Stomach (tissue), 8 donors: ENCODE measurements at regions not wholly inside any gene's neighbourhood (a gene's known extent, or its start where the extent isn't known, plus 50 kb on each side); places are given as distances from the start of the nearest gene placed in this dataset.
"Not testable (repeated sequence)": the region's sequence is repeated elsewhere in the genome, so short reads cannot be mapped to it uniquely, and the experiment has no call there.

Experiments used
- DNase-seq, 2 donors: peaks; one replicate each; pipeline versions ENCODE4 v3.0.0 to v3.0.0-alpha.2; 2013 to 2019
- H3K27ac ChIP-seq, 5 donors: fragments of 200-600 bp in 4 of 5; sonication (generic) in 4 of 5; one replicate each; pipeline ENCODE4 v1.5.1; 2013 to 2019; ENCODE audit warnings: mild to moderate bottlenecking in 1 of 5, moderate library complexity in 1 of 5
- H3K27me3 ChIP-seq, 3 donors: fragments of 200-600 bp; sonication (generic); one replicate each; pipeline ENCODE4 v1.5.1; 2017 to 2019; ENCODE audit warnings: mixed run types in 1 of 3
- H3K36me3 ChIP-seq, 4 donors: fragments of 200-600 bp; sonication (generic); 1 replicate in 3 of 4; 2 replicates in 1 of 4; pipeline ENCODE4 v1.5.1; 2016 to 2019
- H3K4me1 ChIP-seq, 4 donors: fragments of 200-600 bp; sonication (generic); one replicate each; pipeline ENCODE4 v1.5.1; 2016 to 2019
- H3K4me3 ChIP-seq, 4 donors: fragments of 200-600 bp; sonication (generic) in 3 of 4; one replicate each; pipeline ENCODE4 v1.5.1; 2016 to 2019; ENCODE audit warnings: mild to moderate bottlenecking in 1 of 4
- H3K9me3 ChIP-seq, 4 donors: fragments of 200-600 bp; sonication (generic); one replicate each; pipeline ENCODE4 v1.5.1; 2016 to 2019
- CTCF ChIP-seq, 7 experiments: fragments of 450-650 bp in 4 of 7; fragments of 200-600 bp in 3 of 7; sonication (generic) in 3 of 7; IDR thresholded peaks; one replicate each; pipeline ENCODE4 v1.5.1; 2016 to 2019; ENCODE audit warnings: antibody characterized with exemption in 7 of 7, control low read depth in 2 of 7, mild to moderate bottlenecking in 1 of 7
- EP300 ChIP-seq: sonication (generic); formaldehyde crosslinking; IDR thresholded peaks from one replicate; pipeline ENCODE4 v1.6.1; 2017; ENCODE audit warnings: antibody characterized with exemption
- POLR2A ChIP-seq, 4 donors: fragments of 450-650 bp; IDR thresholded peaks; one replicate each; pipeline ENCODE4 v1.6.1; 2016; ENCODE audit warnings: antibody characterized with exemption in 4 of 4, control low read depth in 2 of 4, mild to moderate bottlenecking in 1 of 4, moderate library complexity in 1 of 4
- POLR2AphosphoS5 ChIP-seq, 3 donors: sonication (generic); formaldehyde crosslinking; IDR thresholded peaks; one replicate each; pipeline ENCODE4 v1.6.1; 2016; ENCODE audit warnings: antibody characterized with exemption in 3 of 3
- WGBS, 5 donors: extraction: QIAGEN DNeasy Blood & Tissue Kit in 3 of 5; methylation state at CpG; one replicate each; pipeline versions ENCODE4 v1.1.5 to v1.1.7; 2013 to 2018; 5-methylcytosine and 5-hydroxymethylcytosine counted together
- intact Hi-C: fragments of 100-400 bp; cut with DNase I; formaldehyde crosslinking; loops from one replicate; pipeline ENCODE4 v1.15.1; 2023; ENCODE audit warnings: low total_unique reads
- donor health status: healthy with polysubstance abuse.
- donor health status: Bipolar disorder and iron deficiency.
- donor health status: healthy.

GRCh38 chr13:80877944-80878241 is 537.0 kb upstream of the SPRY2 start:
- H3K4me3 ChIP-seq = no peak overlapping the region
- H3K36me3 ChIP-seq = no peaks in the 10 kb centered on the region
- peaks cover 0 to 3% (median 0%) of the 10 kb centered on the region in 4 donors for H3K4me1 ChIP-seq
- H3K27ac ChIP-seq = no peak overlapping the region
- no peak for TF ChIP-seq CTCF (IDR thresholded peaks at IDR 0.05)
- TF ChIP-seq POLR2A (IDR thresholded peaks at IDR 0.05) = no peak
- TF ChIP-seq EP300 = no peak
- no peak for TF ChIP-seq POLR2AphosphoS5 (IDR thresholded peaks at IDR 0.05)
- no peak for DNase-seq
- H3K9me3 ChIP-seq = no peaks in the 10 kb centered on the region
- intact Hi-C loops = no loop called here
- H3K27me3 ChIP-seq = no peaks in the 10 kb centered on the region

GRCh38 chr13:80877209-80877943 is 536.5 kb upstream of the SPRY2 start:
- Histone ChIP-seq H3K4me3 (no peak overlapping the region), H3K36me3 (no peaks in the 10 kb centered on the region), H3K27ac (no peak overlapping the region), H3K27me3 (no peaks in the 10 kb centered on the region), H3K9me3 (no peaks in the 10 kb centered on the region), H3K4me1 (peaks cover 0 to 3% (median 0%) of the 10 kb centered on the region in 4 donors)
- TF ChIP-seq POLR2A (IDR thresholded peaks at IDR 0.05) (no peak), POLR2AphosphoS5 (IDR thresholded peaks at IDR 0.05) (no peak), EP300 (no peak), CTCF (IDR thresholded peaks at IDR 0.05) (no peak)
- intact Hi-C loops = no loop called here
- WGBS, 5 donors = 53 to 65% (median 56%) methylated on average over 3 of the region's 3 CpGs
- no peak for DNase-seq

GRCh38 chr13:80873589-80873988 is 532.7 kb upstream of the SPRY2 start:
- no peaks in the 10 kb centered on the region for H3K4me1 ChIP-seq
- H3K27ac ChIP-seq = no peak overlapping the region
- no peak for TF ChIP-seq EP300
- no peak for TF ChIP-seq POLR2AphosphoS5 (IDR thresholded peaks at IDR 0.05)
- TF ChIP-seq POLR2A (IDR thresholded peaks at IDR 0.05) = no peak
- no peak for TF ChIP-seq CTCF (IDR thresholded peaks at IDR 0.05)
- H3K27me3 ChIP-seq = no peaks in the 10 kb centered on the region
- no peaks in the 10 kb centered on the region for H3K9me3 ChIP-seq
- no peaks in the 10 kb centered on the region for H3K36me3 ChIP-seq
- no peak overlapping the region for H3K4me3 ChIP-seq
- DNase-seq = peak in 1 of 2 donors; percentile 44
- WGBS, 5 donors = 53 to 82% (median 68%) methylated on average over 1 of the region's 1 CpG
- intact Hi-C loops = no loop called here

GRCh38 chr13:80871971-80872370 is 531.0 kb upstream of the SPRY2 start:
- H3K27me3 ChIP-seq, H3K4me1 ChIP-seq, H3K36me3 ChIP-seq, H3K27ac ChIP-seq, H3K9me3 ChIP-seq, DNase-seq, intact Hi-C loops, H3K4me3 ChIP-seq: not testable (repeated sequence)
- 85 to 95% (median 93%) methylated on average over 7 of the region's 7 CpGs for WGBS, 5 donors

GRCh38 chr13:80871481-80871880 is 530.6 kb upstream of the SPRY2 start:
- no peaks in the 10 kb centered on the region for H3K4me1 ChIP-seq
- no peaks in the 10 kb centered on the region for H3K27me3 ChIP-seq
- TF ChIP-seq POLR2A (IDR thresholded peaks at IDR 0.05) = no peak
- TF ChIP-seq POLR2AphosphoS5 (IDR thresholded peaks at IDR 0.05) = peak in 1 of 3 donors; percentile 18
- no peaks in the 10 kb centered on the region for H3K9me3 ChIP-seq
- H3K4me3 ChIP-seq = no peak overlapping the region
- H3K36me3 ChIP-seq = no peaks in the 10 kb centered on the region
- DNase-seq = peak in 1 of 2 donors; percentile 37
- intact Hi-C loops = no loop called here
- WGBS, 5 donors = 32 to 63% (median 41%) methylated on average over 4 of the region's 4 CpGs
- no peak overlapping the region for H3K27ac ChIP-seq
